AG10803 (cell line): ENCODE measurements at regions not wholly inside any gene's neighbourhood (a gene's known extent, or its start where the extent isn't known, plus 50 kb on each side); places are given as distances from the start of the nearest gene placed in this dataset.

Experiments used
- DNase-seq: peaks from one replicate; pipeline ENCODE4 v3.0.0; 2010; ENCODE audit warnings: low read depth
- H3K4me3 ChIP-seq: 2 replicates; pipeline ENCODE4 v1.5.1; 2011; ENCODE audit warnings: mild to moderate bottlenecking, low read length, control low read depth
- TF ChIP-seq, protein P1 (sequence below): conservative IDR thresholded peaks from 2 replicates; pipeline ENCODE4 v1.5.1; 2011; ENCODE audit warnings: mild to moderate bottlenecking, low read length, control low read depth, inconsistent platforms

GRCh38 chr1:30645807-30646206, 77.6 kb downstream of the MATN1 start:
- peak; percentile 36 for DNase-seq
- no peak overlapping the region for H3K4me3 ChIP-seq
- TF ChIP-seq, protein P1, sequence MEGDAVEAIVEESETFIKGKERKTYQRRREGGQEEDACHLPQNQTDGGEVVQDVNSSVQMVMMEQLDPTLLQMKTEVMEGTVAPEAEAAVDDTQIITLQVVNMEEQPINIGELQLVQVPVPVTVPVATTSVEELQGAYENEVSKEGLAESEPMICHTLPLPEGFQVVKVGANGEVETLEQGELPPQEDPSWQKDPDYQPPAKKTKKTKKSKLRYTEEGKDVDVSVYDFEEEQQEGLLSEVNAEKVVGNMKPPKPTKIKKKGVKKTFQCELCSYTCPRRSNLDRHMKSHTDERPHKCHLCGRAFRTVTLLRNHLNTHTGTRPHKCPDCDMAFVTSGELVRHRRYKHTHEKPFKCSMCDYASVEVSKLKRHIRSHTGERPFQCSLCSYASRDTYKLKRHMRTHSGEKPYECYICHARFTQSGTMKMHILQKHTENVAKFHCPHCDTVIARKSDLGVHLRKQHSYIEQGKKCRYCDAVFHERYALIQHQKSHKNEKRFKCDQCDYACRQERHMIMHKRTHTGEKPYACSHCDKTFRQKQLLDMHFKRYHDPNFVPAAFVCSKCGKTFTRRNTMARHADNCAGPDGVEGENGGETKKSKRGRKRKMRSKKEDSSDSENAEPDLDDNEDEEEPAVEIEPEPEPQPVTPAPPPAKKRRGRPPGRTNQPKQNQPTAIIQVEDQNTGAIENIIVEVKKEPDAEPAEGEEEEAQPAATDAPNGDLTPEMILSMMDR, result no peak

DNA sequence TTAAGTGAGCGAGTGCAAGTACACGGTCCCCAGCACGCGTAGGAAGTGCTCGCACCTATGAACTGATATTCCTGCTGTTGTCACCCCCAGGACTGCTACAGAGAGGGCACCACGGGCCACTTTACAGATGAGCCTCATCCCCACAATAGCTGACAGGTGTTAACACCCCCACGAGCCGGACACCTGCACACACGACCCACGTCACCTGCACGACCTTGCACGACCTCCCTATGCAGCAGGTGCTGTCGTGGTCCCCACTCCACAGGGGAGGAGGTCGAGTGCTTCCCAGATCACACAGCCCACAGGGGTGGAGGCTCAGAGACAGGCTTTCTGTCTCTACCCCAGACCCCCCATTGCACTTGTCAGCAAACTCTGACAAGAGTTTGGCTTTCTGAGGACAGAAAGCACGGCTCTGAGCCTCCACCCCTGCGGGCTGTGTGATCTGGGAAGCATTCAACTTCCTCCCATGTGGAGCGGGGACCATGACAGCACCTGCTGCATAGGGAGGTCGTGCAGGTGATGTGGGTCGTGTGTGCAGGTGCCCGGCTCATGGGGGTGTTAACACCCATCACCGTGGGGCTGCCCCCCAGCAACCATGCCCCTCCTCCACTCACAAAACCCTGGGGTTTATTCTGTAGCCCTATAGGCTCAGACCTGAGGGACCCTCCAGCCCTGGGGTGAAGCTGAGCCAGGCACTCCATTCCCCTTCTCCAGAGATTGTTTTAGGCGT, 80.8 kb downstream of the MATN1 start:
- TF ChIP-seq, protein P1, result no peak
- no peak for DNase-seq
- H3K4me3 ChIP-seq, result no peak overlapping the region

- H3K4me3 ChIP-seq, result no peak overlapping the region
- TF ChIP-seq, protein P1, result no peak
- no peak for DNase-seq
Observed at GRCh38 chr1:30641572-30642353, 81.6 kb downstream of the MATN1 start.

GRCh38 chr1:30639881-30640452, 83.4 kb downstream of the MATN1 start:
- TF ChIP-seq, protein P1, result no peak
- no peak for DNase-seq
- no peak overlapping the region for H3K4me3 ChIP-seq

GRCh38 chr1:30638811-30639210, 84.6 kb downstream of the MATN1 start:
- TF ChIP-seq, protein P1, result no peak

DNA sequence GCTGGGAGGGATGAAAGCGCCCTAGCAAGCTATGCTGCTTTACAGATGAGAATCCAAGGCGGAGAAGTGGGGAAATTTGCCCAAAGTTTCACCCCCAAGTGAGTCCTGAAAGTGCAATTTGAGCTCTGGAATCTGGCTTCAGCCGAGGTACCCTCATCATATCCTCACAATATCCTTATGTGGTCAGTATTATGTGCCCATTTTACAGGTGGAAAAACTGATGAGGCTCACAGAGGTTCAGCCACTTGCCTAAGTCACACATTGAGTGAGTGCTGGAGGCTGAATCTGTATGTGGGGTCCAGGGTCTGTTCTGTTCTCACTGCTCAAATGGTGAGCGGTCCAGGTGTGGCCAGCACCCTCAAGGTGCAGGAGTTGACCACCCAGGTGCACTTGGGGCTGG, 85.3 kb downstream of the MATN1 start:
- no peak for DNase-seq
- TF ChIP-seq, protein P1, result no peak
- no peak overlapping the region for H3K4me3 ChIP-seq

More at GRCh38 chr1:30638811-30639210, 84.6 kb downstream of the MATN1 start:
- H3K4me3 ChIP-seq, result no peak overlapping the region
- no peak for DNase-seq
